Kasumi-1 (cell line): ENCODE measurements at regions not wholly inside any gene's neighbourhood (a gene's known extent, or its start where the extent isn't known, plus 50 kb on each side); places are given as distances from the start of the nearest gene placed in this dataset.
A peak's percentile ranks its signal among the peaks of the same experiment; 100 is the strongest.
"Not testable (repeated sequence)": the region's sequence is repeated elsewhere in the genome, so short reads cannot be mapped to it uniquely, and the experiment has no call there.

Experiments
- DNase-seq, 2 experiments: peaks; one replicate each; lab custom pipeline; 2025; lab: John Stamatoyannopoulos, UW

DNA sequence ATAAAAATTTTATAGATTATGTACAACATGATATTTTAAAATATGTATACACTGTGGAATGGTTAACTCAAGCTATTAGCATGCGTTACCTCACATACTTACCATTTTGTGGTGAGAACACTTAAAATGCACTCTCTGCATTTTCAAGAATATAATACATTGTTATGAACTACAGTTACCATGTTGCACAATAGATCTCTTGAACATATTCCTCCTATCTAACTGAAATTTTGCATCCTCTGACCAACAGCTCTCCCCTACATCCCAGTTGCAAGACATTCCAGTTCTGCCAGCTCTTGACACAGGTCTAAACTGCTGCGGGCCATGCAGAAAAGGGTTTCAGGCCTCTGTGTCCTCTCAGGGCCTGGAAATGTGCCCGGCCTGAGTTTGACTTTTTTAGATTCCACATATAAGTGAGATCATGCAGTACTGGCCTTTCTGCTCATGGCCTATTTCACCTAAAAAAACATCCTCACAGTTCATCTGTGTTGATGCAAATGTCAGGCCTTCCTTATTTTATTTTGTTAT lies 113.7 kb downstream of the CDCA7 start:
- no peak for DNase-seq

DNA sequence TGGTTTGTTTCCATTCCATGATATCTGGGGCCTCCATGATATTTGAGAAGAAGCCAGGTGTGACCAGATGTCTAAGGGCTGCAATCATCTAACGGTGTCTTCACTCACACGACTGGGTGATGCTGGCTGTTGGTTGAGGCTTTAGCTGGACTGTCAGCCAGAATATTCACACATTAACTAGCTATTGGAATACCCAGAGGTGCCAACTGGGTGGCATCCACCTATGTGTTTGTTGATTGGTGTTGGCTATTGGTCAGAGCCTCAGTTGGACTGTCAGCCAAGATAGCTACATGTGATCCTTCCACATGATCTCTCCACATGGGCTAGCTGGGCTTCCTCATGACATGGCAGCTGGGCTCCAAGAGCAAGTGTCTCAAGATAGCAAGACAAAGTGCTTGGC lies 117.4 kb downstream of the CDCA7 start:
- no peak for DNase-seq

DNA sequence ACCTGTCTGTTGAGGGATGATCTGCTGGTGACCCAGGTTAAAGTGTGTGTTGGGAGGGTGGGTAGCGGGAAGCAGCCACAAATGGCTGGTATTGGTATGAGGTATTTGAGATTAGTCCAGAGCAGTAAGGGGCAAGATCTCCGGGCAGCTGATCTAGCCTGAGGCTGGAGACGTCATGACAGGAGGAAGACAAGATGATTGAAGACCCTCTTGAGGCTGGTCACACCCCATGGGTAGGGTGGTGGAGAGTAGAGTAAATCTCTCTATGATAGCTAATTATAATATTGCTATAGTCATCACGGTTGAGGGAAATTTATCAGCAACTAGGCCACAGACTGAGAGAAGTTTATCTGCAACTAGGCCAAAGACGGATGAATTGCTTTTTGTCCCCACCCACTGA lies 128.5 kb downstream of the CDCA7 start:
- no peak for DNase-seq

DNA sequence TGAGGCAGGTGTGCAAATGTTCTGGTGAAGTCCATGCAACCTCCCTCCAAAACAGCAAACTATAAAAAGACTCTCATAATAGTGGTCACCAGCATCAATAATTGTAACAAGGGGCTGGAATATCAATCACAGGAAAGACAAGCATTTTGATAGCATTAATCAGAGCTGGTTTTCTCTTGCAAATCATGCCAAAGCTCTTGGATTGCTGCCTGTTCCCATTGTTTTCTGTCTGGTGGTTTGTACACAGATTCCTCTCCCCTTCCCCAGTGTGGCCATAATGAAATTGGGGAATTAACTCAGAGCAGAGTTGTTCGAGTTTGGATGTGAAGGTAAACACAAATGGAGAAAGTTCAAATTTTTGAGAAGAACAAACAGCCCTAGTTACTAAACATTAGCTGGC lies 134.2 kb downstream of the CDCA7 start:
- no peak for DNase-seq

DNA sequence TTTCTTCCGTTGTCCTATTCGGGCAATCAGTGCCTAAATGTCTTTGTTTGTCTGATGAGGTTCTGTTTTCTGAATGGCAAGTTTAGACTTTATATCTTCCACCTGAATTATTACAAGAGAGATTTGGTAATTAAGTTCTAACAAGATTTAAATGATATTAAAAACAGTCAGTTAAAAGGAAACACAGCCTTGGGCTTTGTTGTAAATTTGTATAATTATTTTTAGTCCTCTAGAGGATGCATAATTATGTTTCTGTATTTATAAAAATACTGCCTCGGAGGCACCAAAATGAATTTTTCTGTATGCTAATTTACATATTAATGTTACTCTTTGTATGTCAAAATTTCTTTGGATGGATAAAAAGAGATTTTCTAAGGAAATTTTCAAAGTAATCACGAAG lies 136.7 kb downstream of the CDCA7 start:
- DNase-seq, result no peak

DNA sequence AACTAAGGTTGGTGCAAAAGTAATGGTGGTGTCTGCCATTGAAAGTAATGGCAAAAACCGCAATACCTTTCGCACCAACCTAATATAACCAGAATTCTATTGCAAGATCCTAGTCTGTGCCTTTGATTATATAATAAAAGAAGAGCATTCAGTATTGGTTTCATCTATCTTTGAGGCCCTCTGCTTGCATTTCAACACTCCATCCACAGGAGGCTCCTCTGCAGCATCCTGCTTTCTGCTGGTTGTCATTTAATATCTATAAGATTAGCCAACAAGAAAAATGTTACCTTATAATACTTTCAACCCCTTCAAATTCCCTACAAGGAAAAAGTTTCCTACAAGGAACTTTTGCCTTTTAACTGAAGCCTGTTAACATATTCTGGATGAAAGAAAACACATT lies 139.2 kb downstream of the CDCA7 start:
- no peak for DNase-seq

DNA sequence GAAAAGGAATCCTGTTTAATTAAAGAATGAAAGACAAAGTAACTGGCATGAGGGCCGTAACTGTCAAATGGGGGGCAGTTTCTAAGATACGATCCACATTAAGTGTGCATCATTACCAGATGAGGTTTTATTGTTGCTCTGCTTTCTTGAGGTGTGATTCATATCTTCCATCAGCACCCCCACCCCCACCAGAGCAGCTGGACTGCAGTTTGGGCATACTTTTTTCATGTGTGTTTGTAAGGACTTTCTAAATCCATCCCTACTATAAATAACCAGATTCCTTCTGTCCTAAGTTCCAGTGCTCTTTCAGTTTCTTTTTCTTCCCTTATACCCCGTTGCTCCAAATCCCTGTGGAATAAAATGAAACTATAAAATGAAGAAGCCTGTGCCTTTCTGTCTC lies 142.1 kb downstream of the CDCA7 start:
- no peak for DNase-seq

DNA sequence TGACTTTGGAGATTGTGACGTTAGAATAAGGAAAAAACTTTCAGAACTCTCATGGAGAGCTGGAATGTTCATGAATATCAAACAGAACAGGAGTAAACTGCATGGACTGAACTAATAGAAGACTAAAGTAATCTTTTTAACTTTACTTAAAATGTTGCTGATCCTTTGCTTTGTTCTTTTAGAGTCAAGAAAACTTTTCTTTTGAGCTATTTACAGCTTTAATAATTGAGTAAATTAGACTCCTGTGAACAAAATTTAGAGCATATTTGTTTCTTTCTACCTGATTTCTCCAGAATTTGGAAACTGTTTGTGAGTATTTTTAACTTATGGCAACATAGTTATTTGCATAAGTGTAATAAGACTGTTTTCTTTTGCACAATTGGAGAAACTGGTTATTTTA lies 146.3 kb downstream of the CDCA7 start:
- DNase-seq, result no peak

DNA sequence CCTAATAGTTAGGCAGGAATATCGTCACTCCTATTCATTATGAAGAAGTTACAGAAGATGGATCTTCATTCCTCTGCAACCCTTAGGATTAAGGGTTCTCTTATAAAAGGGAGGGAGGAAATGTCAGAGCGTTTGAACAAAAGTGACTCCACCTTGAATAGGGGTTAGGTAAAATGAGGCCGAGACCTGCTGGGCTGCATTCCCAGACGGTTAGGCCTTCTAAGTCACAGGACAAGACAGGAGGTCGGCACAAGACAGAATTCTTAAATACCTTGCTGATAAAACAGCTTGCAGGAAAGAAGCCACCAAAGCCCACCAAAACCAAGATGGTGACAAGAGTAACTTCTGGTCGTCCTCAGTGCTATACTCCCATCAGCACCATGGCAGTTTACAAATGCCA lies 147.6 kb downstream of the CDCA7 start:
- DNase-seq, result no peak

DNA sequence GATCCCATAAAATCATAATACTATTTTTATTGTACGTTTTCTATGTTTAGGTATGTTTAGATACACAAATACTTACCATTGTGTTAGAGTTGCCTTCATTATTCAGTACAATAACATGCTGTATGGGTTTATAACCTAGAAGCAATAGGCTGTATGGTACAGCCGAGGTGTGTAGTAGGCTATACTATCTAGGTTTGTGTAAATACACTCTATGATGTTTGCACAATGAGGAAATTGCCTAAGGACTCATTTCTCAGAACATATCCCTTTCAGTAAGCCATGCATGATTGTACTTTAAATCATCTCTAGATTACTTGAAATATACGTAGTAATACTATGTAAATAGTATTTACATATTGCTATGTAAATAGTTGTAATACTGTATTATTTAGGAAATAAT lies 156.7 kb downstream of the CDCA7 start:
- DNase-seq, result no peak

DNA sequence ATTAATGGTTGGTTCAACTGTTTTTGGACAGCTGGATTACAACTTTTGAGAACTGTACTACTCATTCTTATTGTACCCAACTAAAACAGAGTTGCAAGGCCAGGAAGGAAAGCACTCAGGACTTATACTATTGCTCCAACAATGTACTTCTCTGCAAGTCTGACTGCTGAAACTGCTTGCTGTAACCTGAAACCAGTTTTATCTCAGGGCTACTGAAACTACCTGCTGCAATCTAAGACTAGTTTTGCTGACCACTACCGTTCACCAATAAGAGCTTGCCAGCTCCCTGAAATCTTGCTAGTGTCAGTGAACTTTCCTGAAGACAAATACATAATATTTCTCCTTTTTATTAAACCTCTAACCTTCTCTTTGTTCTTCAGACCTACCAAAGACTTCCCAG lies 157.3 kb downstream of the CDCA7 start:
- DNase-seq, result no peak

DNA sequence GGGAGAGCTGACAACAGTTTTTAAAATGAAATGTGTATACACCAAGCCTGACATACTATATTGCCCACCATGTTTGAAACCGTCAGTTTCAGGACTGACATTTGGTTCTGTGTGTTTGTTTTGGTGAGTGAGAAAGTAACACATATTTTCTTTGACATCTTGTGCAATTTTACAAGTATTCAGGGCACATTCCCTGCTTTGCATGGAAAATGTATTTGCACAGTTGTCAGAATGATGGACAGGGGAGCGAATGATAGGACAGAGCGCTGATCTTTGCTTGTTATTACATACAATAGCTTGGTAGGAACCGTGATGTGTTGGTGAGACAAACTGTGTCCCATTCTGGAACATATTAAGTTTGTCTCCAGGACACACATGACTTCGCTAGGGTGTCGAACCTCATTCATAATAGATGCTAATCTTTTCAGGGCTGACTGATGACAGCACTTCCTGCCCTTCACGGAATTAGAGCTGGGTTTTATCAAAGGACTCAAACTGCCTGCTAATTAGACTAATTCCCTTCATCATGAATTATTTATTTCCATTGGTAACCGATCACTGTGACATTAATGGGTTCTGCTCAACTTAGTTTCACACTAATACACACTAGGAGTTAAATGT lies 158.5 kb downstream of the CDCA7 start:
- no peak for DNase-seq

DNA sequence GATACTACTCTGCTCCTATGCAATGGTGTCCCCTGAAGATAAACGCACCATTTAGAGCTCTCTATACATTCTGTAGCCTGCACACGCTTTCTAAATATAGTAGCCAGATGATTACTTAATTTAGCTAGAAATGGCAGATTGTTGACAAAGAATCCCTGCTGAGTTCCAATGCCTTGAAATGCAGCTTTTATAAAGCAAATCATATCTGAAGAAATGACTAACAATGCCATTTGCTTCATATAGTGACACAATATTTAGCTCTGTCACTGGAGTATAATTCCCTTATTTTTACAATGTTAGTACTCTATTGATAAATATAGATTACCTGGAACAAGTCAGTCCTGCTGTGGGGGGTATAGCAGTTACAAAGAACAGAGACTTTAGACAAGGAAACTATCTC lies 166.2 kb downstream of the CDCA7 start:
- DNase-seq, result no peak

DNA sequence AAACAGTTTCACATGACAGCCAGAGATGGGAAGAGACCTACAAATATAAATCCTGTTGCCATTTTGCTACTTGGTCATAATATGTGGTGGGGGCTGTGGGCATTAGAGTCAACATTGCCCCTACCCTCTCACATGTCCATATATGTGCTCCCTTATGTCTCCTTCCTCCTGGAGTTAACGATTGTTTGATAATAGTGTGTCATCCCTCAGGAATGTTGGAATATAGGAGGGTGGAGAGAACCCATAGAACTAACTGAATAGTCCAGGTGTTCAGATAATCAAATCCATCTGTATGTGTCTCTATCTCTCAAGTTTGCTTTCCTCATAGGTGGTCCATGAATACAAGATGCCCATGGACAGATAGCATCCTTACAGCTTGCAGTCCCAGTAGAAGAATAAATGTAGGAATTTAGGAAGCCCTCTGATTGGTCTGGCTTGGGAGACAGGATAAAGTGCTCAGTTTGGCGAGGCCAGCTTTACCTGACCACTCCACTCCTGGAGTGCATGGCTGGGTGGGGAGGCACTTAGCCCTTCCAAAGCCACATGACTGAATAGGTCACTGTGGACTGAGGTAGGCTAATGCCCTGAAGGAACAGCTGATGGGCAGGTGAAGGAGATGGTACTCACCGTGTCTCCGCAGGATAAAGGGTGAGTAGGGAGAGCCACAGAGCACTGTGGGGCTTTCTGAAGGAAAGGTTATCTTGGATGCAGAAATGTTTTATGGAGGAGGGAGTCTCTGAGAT lies 166.9 kb downstream of the CDCA7 start:
- no peak for DNase-seq

DNA sequence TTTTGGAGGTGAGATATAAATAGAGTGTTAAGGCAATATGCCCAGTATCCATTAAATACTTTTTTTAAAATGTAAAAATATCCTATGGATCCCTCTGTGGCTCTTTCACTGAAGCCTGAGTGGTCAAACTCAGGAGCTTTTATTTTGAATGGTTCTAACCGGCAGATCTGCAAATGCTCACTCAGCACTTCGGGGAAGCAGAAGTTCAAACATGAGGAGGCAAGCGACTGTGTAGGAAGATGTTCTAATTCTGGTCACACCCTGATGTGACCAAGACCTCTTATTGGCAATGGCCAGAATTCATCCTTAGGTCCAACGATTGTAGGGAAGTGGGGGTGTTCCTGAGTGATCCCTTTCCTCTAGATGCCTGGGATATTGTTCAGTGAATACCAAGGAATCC lies 168.8 kb downstream of the CDCA7 start:
- DNase-seq, result peak; percentile 50 to 58

DNA sequence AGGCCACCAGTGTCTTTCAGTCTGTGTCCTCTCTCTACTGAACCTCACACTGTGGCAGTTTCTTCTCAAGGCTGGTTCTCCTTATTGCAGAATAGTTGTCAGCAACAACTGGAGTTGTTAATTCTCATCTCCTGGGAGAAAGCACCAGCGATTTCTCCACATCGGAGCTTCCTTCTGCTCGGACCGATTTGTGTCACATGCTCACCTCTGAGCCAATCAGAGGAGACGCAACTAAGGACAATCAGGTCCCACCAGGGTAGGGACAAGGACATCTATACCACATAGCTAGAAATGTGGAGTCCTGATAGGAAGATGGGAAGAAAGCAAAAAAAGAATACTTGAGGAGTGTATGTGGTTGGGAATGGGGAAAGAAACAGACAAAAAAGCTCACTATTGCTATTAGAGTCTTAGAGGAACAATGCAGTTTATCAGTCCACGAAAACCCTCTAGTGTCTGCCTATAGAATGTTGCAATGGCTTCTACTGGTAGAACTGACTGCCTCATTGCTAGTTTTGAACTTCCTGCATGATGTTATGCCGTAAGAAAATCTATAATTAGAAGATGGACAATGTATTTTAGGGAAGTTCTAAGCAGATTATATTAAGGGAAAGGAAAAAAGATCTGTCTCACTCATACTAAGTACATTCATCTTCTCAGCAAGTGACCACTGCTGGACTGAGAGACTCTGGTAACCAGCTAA lies 169.7 kb downstream of the CDCA7 start:
- peak; percentile 87 to 91 for DNase-seq

DNA sequence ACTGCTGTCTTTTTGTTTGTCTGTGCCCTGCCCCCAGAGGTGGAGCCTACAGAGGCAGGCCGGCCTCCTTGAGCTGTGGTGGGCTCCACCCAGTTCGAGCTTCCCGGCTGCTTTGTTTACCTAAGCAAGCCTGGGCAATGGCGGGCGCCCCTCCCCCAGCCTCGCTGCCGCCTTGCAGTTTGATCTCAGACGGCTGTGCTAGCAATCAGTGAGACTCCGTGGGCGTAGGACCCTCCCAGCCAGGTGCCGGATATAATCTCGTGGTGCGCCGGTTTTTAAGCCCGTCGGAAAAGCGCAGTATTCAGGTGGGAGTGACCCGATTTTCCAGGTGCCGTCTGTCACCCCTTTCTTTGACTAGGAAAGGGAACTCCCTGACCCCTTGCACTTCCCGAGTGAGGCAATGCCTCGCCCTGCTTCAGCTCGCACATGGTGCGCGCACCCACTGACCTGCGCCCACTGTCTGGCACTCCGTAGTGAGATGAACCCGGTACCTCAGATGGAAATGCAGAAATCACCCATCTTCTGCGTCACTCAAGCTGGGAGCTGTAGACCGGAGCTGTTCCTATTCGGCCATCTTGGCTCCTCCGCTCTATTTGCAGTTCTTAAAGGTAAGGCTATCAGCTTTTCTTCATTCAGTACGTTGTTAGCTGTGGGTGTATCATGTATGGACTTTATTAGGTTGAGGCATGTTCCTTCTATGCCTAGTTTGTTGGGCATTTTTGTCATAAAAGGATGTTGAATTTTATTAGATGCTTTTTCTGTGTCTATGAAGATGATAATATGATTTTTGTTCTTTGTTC lies 178.3 kb downstream of the CDCA7 start:
- DNase-seq, result not testable (repeated sequence)

DNA sequence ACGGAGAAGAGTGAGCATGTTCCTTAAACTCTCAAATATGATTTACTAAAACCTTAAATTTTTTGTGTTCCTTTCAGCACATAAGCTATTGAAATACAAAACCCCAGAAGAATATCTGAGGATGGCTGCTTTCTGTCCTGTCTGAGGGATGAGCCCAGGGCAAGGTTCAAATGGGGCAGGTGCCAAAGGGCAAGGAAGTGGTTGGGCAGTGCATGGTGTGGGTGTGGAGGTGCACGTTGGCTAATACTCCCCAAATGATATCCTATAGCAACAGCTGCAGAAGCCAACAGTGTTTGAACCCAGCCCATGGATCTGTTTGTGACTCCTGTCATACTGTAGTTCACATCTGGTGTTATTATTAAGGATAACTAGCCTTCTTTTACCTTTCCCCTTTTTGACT lies 183.0 kb downstream of the CDCA7 start:
- DNase-seq, result no peak

DNA sequence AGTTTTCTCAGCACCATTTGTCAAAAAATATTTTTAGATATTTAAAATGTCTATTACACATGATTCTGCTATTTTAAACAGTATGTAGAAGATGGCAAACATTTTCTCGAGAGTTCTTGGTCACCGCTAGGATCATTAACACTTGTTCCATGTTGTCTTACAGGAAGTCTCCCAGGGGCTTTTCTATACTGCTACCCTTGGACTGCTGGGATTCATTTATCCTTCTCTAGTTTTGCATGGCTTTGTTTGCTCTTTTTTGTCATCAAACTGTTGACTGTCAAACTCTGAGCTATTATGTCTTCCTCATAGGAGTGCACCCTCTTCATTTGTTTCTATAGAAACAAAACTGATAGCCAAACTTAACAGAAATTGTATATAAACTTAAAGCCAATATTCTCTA lies 184.9 kb downstream of the CDCA7 start:
- DNase-seq, result no peak

DNA sequence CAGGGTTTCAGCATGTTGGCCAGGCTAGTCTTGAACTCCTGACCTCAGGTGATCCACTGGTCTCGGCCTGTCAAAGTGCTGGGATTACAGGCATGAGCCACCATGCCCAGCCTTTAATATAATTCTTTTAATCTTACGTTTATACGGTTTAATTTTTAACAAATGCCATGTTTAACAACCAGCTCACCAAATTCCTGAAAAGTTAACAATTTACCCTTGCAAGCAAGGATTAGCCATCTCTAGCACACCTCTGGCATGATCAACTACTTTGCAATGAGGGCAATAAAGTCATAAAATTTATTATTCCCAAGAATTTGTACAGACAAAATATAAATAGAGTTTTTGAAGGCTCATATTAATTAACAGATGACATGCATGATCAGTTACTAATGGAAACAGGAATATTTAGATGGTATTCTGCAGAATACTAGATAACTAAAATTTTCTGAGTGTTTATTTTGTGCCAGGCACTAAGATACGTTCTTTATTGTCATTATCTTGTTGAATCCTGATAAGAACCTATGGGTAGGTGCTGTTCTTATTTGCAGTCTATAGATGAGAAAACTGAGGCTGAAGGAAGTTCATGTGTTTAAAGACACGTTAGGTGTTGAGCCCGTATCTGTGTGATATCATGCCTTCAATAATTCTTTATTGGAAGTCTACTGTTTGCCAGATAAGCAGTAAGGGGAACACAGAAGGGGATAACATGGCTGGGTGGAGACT lies 190.1 kb downstream of the CDCA7 start:
- no peak for DNase-seq

DNA sequence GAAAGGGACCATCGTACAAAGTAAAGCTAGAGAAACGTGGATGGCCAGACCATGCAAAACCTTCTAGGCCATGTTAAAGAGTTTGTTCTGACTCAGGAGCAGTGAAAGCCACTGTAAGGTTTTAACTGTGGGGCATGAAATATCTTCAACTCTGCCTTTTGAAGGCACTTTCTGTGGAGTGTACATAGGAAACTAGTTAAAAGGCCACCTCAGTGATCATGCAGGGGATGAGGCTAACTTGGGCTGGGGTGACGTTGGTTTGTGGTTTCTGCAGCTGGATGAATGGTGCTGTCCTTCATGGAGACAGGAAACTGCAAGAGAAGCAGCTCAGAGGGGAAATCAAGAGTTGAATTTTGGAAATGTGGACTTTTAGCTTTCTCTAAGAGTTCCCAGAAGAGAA lies 190.7 kb downstream of the CDCA7 start:
- peak; percentile 78 to 81 for DNase-seq

DNA sequence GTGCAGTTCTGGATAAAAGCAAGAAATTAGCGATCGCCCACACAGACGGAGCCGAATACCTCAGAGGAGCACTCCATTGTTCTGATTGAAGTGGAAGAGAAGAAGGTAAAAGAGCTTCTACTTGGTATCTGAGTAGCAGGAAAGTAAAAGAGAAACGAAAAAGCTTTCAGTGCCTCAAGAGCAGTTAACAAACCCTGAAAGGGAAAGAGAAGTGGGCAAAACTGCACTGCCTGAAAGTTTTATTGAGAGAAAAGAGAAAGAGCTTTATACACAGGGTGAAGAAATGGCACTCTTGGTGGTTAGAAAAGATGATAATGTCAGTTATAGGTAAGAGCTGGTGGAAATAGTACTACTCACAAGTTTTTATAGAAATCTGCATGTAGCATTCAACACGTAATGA lies 192.8 kb downstream of the CDCA7 start:
- no peak for DNase-seq
